GM19193 (cell line): ENCODE measurements at regions not wholly inside any gene's neighbourhood (a gene's known extent, or its start where the extent isn't known, plus 50 kb on each side); places are given as distances from the start of the nearest gene placed in this dataset.

Experiments used
- POLR2A ChIP-seq: IDR thresholded peaks from 4 replicates; pipeline ENCODE4 v1.6.1; 2011; ENCODE audit not compliant: insufficient read depth, insufficient read length; ENCODE audit errors: extremely low read depth

DNA sequence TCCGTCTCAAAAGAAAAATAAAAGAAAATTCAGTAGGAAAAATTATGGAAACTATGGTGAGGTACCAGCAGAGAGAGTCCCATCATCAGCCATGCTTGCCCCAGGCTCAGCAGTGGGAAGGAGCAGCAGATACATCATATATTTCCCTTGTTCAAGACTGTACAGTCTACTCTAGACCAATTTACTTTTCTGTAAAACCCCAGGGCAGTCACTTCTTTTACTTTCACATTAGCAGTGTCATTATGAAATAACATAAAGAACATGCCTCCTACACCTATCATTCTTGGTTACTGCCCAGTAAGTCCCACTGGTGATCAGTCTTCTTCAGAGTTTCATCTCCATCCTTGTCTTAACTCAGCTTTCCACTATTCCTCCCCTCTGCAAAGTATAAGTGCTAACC lies 1145.0 kb downstream of the MAT2B start:
- no peak for TF ChIP-seq POLR2A

DNA sequence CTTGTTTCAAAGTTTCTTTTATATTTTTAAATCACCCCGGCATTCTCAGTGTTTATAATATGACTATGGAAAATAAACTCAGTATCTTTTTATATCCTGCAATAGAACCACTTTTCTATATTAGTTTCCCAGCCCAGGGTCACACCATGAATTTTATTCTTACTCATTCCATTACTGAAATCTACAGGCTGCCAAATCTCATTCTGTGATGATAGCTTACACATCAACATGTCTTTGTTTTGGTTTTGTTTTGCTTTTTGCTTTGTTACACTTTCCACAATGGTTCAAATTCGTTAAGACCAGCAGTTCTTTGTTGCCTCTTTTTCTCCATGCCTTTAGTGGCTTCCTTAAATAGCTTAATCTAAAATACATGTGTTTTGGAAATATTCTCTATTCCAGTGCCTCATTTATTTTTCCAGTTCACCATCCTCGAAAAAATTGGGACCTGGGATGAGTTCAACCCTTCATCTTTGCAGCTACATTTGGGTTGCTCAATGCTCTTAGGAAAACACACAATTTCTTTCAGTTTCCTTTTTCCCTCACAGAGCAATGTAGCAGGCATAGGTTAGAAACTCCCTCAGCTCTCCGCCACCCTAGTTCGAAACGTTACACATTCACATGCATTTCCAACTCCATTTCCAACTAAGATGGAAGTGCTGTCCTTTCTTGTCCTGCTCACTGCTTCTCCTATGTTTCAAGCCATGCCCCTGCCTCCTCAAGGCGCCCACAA lies 1146.3 kb downstream of the MAT2B start:
- no peak for TF ChIP-seq POLR2A

DNA sequence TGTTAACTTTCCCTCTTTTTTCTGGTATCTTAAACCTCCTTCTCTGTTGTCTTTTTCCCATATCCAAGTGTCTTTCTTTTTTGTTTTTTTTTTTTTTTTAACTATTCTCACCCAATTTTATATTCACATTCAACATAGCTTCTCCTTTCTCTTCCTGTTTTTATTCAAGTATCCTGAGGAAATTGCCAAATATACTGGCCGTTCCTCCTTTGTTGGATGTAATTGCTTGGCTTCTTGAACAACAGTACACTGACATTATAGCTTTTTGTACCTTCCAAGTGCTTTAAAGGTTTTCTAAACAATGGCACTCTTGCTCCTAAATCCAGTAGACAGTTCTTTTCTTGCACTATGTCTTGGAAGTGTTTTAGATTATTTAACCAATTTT lies 1146.8 kb downstream of the MAT2B start:
- no peak for TF ChIP-seq POLR2A

DNA sequence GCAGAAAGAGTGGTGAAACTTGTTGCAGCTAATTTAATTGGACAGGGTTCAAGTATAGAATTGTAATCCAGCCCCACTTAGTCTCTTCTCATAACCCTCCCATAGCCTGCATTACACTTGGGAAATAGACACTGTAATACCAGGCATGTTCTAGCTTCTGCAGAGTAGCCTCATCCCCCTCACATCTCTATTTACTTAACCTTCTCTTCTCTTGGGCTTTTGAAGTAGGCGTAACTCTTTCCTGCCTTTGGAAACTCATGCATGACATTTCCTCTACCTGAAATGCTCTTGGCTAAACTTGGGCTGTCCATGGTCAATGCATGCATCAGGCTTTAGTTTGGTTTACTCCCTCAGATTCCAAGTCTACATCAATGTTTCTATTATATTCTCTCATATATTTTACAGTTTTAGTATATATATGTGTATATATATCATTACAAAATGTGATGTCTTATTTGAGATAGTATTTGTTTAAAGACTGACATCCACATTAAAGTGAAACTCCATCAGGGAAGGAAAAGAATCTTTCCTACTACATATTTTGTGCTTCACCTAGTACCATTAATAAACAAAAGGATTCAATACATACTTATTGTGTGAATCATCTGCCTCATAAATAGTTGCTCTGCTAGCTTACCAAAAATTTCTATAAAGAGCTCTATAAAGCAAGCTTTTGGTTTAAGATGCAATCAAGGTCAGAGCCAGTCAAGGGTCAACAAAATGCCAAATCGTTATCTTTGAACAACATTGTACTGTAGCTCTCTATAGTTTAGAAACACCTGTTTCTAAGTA lies 1158.0 kb downstream of the MAT2B start:
- TF ChIP-seq POLR2A: no peak

DNA sequence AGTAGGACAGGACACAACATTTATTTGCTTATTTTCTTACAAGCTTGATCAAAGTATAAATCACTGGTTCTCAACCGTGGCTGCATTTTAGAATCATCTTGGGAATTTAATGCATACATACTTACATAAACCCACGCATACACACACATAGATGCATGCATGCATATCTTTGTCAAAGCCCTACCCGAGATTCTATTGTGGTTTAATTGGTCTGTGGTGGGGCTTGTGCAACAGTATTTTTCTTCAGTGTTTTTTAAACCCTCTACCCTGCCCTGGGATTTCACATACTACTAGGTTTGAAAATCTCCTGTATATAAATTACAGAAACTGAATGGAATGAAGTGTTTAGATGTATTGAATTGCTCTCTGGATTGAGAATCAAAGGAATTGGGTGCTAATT lies 1166.2 kb downstream of the MAT2B start:
- no peak for TF ChIP-seq POLR2A

DNA sequence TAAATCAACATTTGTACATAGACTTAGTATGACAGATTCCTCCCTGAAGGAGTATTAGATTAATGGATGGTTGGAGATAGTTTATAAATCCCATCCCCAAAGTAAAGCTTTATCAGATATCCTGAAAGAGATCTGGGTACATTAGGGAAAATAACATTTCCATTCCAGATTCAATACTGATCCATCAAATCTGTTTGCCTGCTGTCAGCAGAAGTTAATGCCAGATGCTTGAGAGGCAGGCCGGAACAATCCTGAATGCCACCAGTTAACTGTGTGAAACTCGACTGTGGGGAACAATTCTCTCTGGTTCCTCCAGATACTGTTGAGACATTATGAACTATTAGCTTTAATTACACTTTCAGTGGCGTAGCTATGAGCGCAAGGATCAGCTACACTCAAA lies 1166.8 kb downstream of the MAT2B start:
- TF ChIP-seq POLR2A: no peak

DNA sequence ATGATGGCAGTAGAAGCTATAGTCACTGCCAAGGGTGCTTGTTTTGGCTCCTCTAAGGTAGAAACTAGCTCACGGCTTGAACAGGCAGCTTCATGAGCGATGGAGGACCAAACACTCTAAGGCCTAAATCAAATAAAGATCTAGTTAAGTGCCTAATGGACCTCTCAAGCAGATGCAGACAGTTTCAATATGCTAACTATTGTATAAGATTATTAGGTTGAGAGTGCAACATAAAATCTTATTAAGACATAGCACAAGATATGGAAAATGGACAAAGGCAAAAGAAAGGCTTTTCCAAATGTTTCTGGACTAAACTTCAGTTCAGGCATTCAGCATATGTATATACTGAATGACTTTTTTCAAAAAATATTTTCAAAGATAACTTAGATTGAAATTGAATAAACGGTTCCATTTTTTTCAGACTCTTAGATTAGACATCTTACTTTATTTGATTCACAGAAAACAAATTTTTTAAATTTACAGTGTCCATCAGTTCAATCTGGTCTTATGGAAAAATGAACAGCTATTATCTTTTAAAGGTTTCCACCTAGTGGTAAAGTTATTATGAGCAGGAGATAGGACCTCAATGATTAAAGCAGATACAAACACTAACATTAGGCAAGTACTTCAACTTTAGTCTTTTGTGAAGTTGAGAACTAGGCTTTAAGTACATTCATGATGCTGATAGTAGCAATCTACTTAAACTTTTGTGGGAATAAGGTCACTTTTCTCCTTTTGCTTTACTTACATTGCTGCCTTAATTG lies 1167.7 kb downstream of the MAT2B start:
- TF ChIP-seq POLR2A: no peak

DNA sequence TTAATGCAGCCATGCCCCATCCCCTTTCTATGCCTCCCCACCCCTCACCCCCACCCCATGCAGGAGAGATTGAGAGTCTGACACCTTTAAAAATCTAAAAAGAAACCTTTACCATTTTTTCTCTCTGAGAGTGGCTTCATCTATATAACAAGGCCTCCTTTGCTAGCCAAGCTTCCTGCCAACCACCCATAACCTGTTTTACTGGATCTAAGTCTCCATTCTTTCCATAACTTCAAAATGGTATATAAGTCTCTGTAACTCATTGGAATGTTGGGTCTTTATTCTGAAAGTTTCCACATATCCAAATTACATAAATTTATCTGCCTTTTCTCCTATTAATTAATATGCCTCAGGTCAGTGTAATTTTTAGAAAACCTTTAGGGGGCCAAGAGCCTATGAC lies 1174.0 kb downstream of the MAT2B start:
- no peak for TF ChIP-seq POLR2A

DNA sequence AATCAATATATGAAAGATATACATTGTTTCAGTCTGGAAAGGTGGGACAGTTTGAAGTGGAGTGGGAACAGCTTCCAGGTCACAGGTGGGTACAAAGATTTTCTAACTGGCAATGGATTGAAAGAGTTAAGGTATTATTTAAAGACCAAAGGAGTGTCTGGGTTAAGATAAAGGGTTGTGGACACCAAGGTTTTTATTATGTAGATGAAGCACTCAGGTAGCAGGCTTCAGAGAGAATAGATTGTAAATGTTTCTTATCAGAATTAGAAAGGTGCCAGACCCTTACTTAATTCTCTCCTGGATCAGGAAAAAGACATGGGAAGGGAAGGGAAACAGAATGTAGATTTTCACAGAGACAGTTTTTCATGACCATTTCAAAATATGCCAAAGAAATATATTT lies 1174.8 kb downstream of the MAT2B start:
- TF ChIP-seq POLR2A: no peak

DNA sequence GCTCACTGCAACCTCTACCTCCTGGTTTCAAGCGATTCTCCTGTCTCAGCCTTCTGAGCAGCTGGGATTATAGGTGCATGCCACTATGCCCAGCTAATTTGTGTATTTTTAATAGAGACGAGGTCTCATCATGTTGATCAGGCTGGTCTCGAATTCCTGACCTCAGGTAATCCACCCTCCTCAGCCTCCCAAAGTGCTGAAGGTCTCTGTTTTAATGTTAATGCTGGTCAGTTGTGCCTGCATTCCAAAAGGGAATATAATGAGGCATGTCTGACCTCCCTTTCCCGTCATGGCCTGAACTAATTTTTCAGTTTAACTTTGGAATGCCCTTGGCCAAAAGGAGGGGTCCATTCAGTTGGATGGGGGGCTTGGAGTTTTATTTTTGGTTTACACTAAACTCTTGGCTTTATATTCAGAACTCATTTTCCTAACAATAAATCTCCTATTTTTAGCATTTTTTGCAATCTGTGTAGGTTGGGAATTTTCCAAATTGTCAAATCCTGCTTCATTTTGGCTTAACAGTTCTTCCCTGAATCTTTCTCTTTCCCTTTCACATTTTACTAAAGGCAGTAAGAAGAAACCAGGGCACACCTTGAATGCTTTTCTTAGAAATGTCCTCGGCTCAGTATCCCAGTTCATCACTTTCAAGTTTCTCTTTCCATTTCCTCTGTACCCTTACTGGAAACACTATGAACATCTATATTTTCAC lies 1175.5 kb downstream of the MAT2B start:
- no peak for TF ChIP-seq POLR2A

DNA sequence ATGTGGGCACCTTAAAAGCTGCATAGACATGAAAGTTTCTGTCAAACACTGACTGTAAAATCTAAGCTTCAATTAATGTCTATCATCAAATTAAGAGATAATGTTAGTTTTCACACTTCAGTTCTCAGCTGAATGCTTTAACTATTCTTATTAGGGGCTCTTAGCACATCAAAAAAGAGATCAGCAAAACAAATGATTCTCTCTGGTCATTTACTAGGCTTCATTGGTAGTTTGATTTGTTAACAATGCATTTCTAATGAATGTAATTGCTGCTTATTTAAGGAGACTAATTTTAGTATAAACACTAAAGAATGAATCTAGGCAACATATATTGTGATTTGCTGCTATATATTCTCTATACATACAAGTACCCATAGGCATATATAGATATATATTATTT lies 1182.0 kb downstream of the MAT2B start:
- TF ChIP-seq POLR2A: no peak

DNA sequence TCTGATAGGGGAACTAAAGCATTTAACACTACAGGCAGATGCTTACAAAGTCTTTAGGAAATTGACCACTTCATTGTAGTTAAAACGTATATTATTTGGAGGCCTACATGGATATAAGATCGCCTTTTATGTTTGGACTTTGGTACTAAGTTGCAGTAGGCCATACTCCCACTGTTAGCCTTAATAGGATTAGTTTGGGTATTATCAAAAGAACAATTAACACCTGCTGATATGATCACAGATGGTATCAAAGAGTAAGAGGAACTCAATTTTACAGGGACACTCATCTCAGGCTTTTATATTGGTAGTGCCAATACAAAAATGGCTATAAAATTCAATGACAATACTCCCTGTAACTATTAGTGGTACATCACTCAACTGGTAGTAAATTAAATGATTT lies 1183.0 kb downstream of the MAT2B start:
- no peak for TF ChIP-seq POLR2A

DNA sequence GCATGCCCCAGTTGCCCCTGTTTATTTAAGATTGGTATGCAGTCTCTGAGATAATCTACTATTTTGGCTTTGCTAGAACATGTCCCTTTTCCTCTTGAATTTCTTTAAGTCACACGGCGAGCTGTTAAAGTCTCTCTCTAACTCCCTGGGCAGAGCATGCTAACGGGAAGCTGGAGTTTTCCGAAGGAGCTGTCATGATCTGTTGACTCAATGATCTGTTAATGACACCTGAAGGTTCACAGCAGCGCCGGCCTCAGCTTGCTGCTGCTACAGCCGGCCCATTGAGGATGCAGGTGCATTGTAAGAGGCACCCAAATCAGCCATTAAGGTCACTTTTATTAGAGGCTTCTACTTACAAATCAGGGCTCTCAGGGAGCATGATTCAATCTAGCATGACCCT lies 1203.4 kb downstream of the MAT2B start:
- no peak for TF ChIP-seq POLR2A

DNA sequence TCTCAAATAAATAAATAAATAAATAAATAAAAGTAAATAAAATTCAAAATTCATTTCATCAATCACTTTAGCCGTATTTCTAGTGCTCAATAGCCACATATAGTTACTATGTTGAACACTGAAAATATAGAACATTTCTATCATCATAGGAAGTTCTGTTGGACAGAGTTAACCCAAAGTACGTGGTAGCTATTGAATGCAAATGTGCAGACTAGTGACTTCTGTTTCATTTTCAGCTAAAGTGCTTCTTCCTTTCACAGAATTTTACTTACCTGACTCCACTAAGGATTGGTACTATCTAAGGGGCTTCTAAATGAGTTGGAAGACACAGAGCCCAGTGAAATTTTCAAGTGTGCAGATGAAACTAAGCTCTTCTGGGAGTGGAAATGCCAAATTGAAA lies 1208.3 kb downstream of the MAT2B start:
- no peak for TF ChIP-seq POLR2A

DNA sequence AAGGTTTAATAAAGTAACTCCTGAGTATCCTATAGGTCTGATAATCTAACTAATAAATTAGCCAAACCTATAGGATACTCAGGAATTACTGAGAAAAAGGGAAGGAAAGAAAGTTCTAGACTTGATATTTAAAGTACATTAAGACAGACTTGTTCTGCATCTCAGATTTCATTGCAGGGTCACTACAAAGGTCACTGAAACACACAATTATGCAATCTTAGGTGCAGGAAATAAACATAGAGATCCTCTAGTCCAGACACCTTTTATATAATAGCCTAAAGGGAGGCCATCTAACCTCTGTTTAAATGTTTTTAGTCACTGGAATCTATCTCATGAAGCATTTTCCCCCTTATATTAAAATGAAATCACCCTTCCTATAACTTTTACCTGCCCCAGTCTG lies 1215.7 kb downstream of the MAT2B start:
- TF ChIP-seq POLR2A: no peak
